HepG2 (cell line): ENCODE measurements at regions not wholly inside any gene's neighbourhood (a gene's known extent, or its start where the extent isn't known, plus 50 kb on each side); places are given as distances from the start of the nearest gene placed in this dataset.

Experiments
- ATAC-seq: fragments of 200-7000 bp; cut with Tn5 transposase; 3 replicates; pipeline ENCODE4 v1.9.1; 2020; ENCODE audit warnings: mild to moderate bottlenecking, moderate library complexity
- BruUV-seq: library from RNA; stranded (reverse); fragments of 400-500 nt; replicated peaks from 2 replicates; lab custom pipeline; 2021; lab: Mats Ljungman, UMichigan
- CTCF ChIA-PET: fragments of 300-600 bp; formaldehyde crosslinking; extraction: SDS; loops from one replicate; lab custom pipeline; 2021; ENCODE audit warnings: low total read pairs, inconsistent platforms, low intra/inter-chr PET ratio; lab: Yijun Ruan, JAX
- POLR2A ChIA-PET: fragments of 350-600 bp; sonication (Branson Sonifier 250); formaldehyde crosslinking; loops from one replicate; lab custom pipeline; 2020; ENCODE audit warnings: antibody characterized with exemption, inconsistent platforms; lab: Yijun Ruan, JAX
- DNase-seq: peaks from one replicate; pipeline ENCODE4 v3.0.0-alpha.2; 2015; ENCODE audit warnings: low spot score
- FAIRE-seq: peaks from 3 replicates; lab custom pipeline; 2011; peaks lifted over from hg19 to GRCh38; lab: Jason Lieb, UNC
- H2AFZ ChIP-seq: one replicate; pipeline ENCODE4 v1.6.1; 2011; ENCODE audit warnings: low read length, inconsistent platforms
- H3K27ac ChIP-seq: fragments of 300-600 bp; 3 replicates; pipeline ENCODE4 v1.8.0; 2011; ENCODE audit warnings: mixed run types, mild to moderate bottlenecking, mixed read lengths, low read length, inconsistent platforms; ENCODE audit not compliant: insufficient read depth; ENCODE audit errors: extremely low read length
- H3K27me3 ChIP-seq, 2 experiments: fragments of 200-600 bp in 1 of 2; 2 replicates in 1 of 2; 3 replicates in 1 of 2; pipeline versions ENCODE4 v1.6.0 to v1.8.0; 2011; ENCODE audit warnings: low read length in 2 of 2, mild to moderate bottlenecking in 2 of 2, moderate library complexity in 2 of 2, inconsistent platforms in 1 of 2; ENCODE audit not compliant: insufficient read depth in 2 of 2, control insufficient read depth in 1 of 2
- H3K36me3 ChIP-seq, 2 experiments: fragments of 200-600 bp in 1 of 2; replicated peaks in 1 of 2; 2 replicates in 1 of 2; 3 replicates in 1 of 2; pipeline versions ENCODE4 v1.5.1 to v1.8.0; 2011; ENCODE audit warnings: low read length in 2 of 2, inconsistent platforms in 1 of 2; ENCODE audit not compliant: insufficient read depth in 2 of 2, control insufficient read depth in 1 of 2
- H3K4me1 ChIP-seq: 2 replicates; pipeline ENCODE4 v1.5.1; 2012; ENCODE audit warnings: low read length, inconsistent platforms; ENCODE audit not compliant: insufficient read depth
- H3K4me2 ChIP-seq: 2 replicates; pipeline ENCODE4 v1.6.0; 2011; ENCODE audit warnings: low read depth, low read length, inconsistent platforms
- H3K4me3 ChIP-seq, 3 experiments: fragments of 200-600 bp in 1 of 3; sonication (generic), shearing (Covaris generic) in 1 of 3; replicated peaks in 1 of 3; 2 replicates each; pipeline ENCODE4 v1.5.1; 2011 to 2016; ENCODE audit warnings: low read length in 3 of 3, inconsistent platforms in 2 of 3, low read depth in 2 of 3, mild to moderate bottlenecking in 2 of 3, control low read depth in 1 of 3, mixed read lengths in 1 of 3; ENCODE audit not compliant: insufficient read depth in 1 of 3
- H3K79me2 ChIP-seq: one replicate; pipeline ENCODE4 v1.6.1; 2011; ENCODE audit warnings: low read length, inconsistent platforms; ENCODE audit not compliant: insufficient read depth
- H3K9ac ChIP-seq: 2 replicates; pipeline ENCODE4 v1.6.0; 2011; ENCODE audit warnings: mild to moderate bottlenecking, low read depth, low read length, inconsistent platforms; ENCODE audit not compliant: insufficient read depth
- H3K9me3 ChIP-seq: 2 replicates; pipeline ENCODE4 v1.5.1; 2012; ENCODE audit warnings: mild to moderate bottlenecking, low read length
- H4K20me1 ChIP-seq: 2 replicates; pipeline ENCODE4 v1.6.0; 2011; ENCODE audit warnings: inconsistent platforms, mild to moderate bottlenecking, low read length, moderate library complexity; ENCODE audit not compliant: insufficient read depth
- ATF7-NPFF ChIP-seq: sonication (generic); formaldehyde crosslinking; IDR thresholded peaks from 2 replicates; pipeline ENCODE4 v1.8.1; 2023; ENCODE audit warnings: mild to moderate bottlenecking, low read depth, missing genetic modification reagents, moderate library complexity
- CREM ChIP-seq, 2 experiments: sonication (generic) in 1 of 2; formaldehyde crosslinking in 1 of 2; IDR thresholded peaks; 2 replicates each; pipeline versions ENCODE4 v1.4.0 to v1.6.1; 2016 to 2020; ENCODE audit warnings: antibody characterized with exemption in 1 of 2, mild to moderate bottlenecking in 1 of 2, missing genetic modification reagents in 1 of 2
- KDM1A ChIP-seq: IDR thresholded peaks from 2 replicates; pipeline ENCODE4 v1.6.1; 2016; ENCODE audit warnings: missing compliant biosample characterization
- SALL1 ChIP-seq: sonication (generic); formaldehyde crosslinking; IDR thresholded peaks from 2 replicates; pipeline ENCODE4 v1.8.0; 2022; ENCODE audit warnings: mild to moderate bottlenecking, missing genetic modification reagents
- STAT6 ChIP-seq: sonication (generic); formaldehyde crosslinking; IDR thresholded peaks from 2 replicates; pipeline ENCODE4 v1.4.0; 2020; ENCODE audit warnings: missing genetic modification reagents, mild to moderate bottlenecking, borderline replicate concordance
- YY1 ChIP-seq: IDR thresholded peaks from 2 replicates; pipeline ENCODE4 v1.6.1; 2011; ENCODE audit warnings: low read length, low read depth, moderate library complexity, mild to moderate bottlenecking; ENCODE audit not compliant: insufficient read depth, insufficient replicate concordance
- ZMAT3 ChIP-seq: sonication (generic); formaldehyde crosslinking; conservative IDR thresholded peaks from 2 replicates; pipeline ENCODE4 v1.7.0; 2021; ENCODE audit warnings: missing genetic modification reagents
- ZNF232 ChIP-seq: sonication (generic); formaldehyde crosslinking; IDR thresholded peaks from 2 replicates; pipeline ENCODE4 v1.4.0; 2020; ENCODE audit warnings: missing genetic modification reagents, borderline replicate concordance
- ZNF609 ChIP-seq: sonication (generic); formaldehyde crosslinking; IDR thresholded peaks from 2 replicates; pipeline ENCODE4 v1.4.0; 2020; ENCODE audit warnings: mild to moderate bottlenecking, missing genetic modification reagents, borderline replicate concordance
- ZSCAN9 ChIP-seq: IDR thresholded peaks from 2 replicates; pipeline ENCODE4 v1.6.1; 2016; ENCODE audit warnings: borderline replicate concordance
- WGBS: methylation state at CpG from one replicate; pipeline ENCODE4 v1.1.6; 2017; ENCODE audit warnings: low lambda C conversion rate; 5-methylcytosine and 5-hydroxymethylcytosine counted together
- in situ Hi-C: cut with HindIII; loops from 2 replicates; pipeline ENCODE4 v1.10.0; 2017; ENCODE audit warnings: low pct_unique_long_range_greater_than_20kb; ENCODE audit not compliant: extremely low pct_ligation_motif_present
- intact Hi-C: fragments of 100-400 bp; cut with micrococcal nuclease; formaldehyde crosslinking; loops from one replicate; pipeline ENCODE4 v1.10.0; 2022; ENCODE audit not compliant: unreplicated experiment

DNA sequence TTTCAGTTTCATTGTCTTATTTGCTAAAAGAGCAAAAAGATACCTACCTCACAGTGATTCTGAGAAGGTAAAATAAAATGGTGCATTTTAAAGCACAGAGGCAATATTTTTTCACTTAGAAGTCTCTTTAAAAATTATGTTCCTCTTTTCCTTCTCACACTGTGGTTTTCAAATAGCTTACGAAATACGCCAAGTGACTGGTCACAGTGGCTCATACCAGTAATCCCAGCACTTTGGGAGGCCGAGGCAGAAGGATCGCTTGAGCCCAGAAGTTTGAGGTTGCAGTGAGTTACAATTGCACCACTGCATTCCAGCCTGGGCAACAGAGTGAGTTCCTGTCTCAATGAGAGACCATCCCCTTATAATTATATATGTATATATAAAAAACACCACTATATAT is 372.6 kb downstream of the FBXO8 start:
- CTCF ChIA-PET = no interaction called here

DNA sequence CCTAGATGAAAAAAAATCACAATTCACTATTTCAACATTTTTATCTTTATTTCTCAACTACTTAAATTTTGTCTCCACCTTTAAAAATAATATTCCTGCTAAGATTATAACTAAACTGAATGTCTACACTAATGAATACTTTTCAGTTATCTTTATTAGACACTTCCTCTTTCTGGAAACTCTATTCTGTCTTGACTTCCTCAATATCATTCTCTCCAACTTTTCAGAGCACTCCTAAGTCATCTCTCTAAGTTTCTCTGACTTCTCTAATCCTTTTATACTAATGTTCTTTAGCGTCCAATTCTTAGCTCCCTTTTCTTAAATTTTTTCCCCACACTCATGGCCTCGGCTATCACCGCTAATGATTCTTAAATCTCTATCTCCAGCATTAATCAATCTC is 374.2 kb downstream of the FBXO8 start:
- no TSS peak for BruUV-seq
- no peak overlapping the region for H3K9ac ChIP-seq
- no peak for FAIRE-seq
- CTCF ChIA-PET = no interaction called here
- 25% methylated on average over 3 of the region's 3 CpGs for whole genome bisulfite sequencing
- H3K4me3 ChIP-seq = no peak overlapping the region
- H3K4me1 ChIP-seq = no peaks in the 10 kb centered on the region
- POLR2A ChIA-PET = no interaction called here
- ATAC-seq = no peak
- no peak overlapping the region for H3K4me2 ChIP-seq
- H3K27ac ChIP-seq = no peak overlapping the region
- no peaks in the 10 kb centered on the region for H3K36me3 ChIP-seq
- no peaks in the 10 kb centered on the region for H3K9me3 ChIP-seq
- H2AFZ ChIP-seq = no peak overlapping the region
- no peak for DNase-seq
- no peaks in the 10 kb centered on the region; the same call in 1 of the 2 replicates for H4K20me1 ChIP-seq
- intact Hi-C loops (no loop called here), in situ Hi-C loops (no loop called here)
- H3K79me2 ChIP-seq = no peaks in the 10 kb centered on the region
- H3K27me3 ChIP-seq = no peaks in the 10 kb centered on the region
- TF ChIP-seq ZNF609 (no peak), KDM1A (no peak), ATF7-NPFF (CRISPR knock-in tag) (no peak), ZMAT3 (CRISPR knock-in tag) (no peak), ZNF232 (CRISPR knock-in tag) (no peak), SALL1 (no peak), ZSCAN9 (CRISPR knock-in tag) (no peak)

More for the DNA sequence above, 372.6 kb downstream of the FBXO8 start:
- Histone ChIP-seq H2AFZ (no peak overlapping the region), H3K9me3 (no peaks in the 10 kb centered on the region), H3K4me3 (no peak overlapping the region), H3K27ac (no peak overlapping the region), H3K4me1 (no peaks in the 10 kb centered on the region), H3K27me3 (no peaks in the 10 kb centered on the region), H3K9ac (no peak overlapping the region), H3K36me3 (no peaks in the 10 kb centered on the region), H4K20me1 (no peaks in the 10 kb centered on the region), H3K4me2 (no peak overlapping the region), H3K79me2 (no peaks in the 10 kb centered on the region)
- no peak for ATAC-seq
- intact Hi-C loops (no loop called here), in situ Hi-C loops (no loop called here)
- no peak for DNase-seq
- no peak for FAIRE-seq
- POLR2A ChIA-PET = no interaction called here
- WGBS = 16% methylated on average over 4 of the region's 4 CpGs
- BruUV-seq = no TSS peak
- TF ChIP-seq CREM (IDR thresholded peaks at IDR 0.05) (no peak), CREM (CRISPR knock-in tag; IDR thresholded peaks at IDR 0.05) (no peak), YY1 (no peak), STAT6 (CRISPR knock-in tag) (no peak)
